ENCODE measurements at regions not wholly inside any gene's neighbourhood (a gene's known extent, or its start where the extent isn't known, plus 50 kb on each side); places are given as distances from the start of the nearest gene placed in this dataset.

GRCh38 chr1:60145771-60146170 lies 72.2 kb upstream of the C1orf87 start:
- no peak for DNase-seq

GRCh38 chr1:60141743-60142142 lies 68.2 kb upstream of the C1orf87 start:
- DNase-seq, result no peak

- no peak for DNase-seq
Measured at GRCh38 chr1:60141276-60141675, 67.7 kb upstream of the C1orf87 start.

GRCh38 chr1:60137406-60137805 lies 63.8 kb upstream of the C1orf87 start:
- DNase-seq, result no peak

DNA sequence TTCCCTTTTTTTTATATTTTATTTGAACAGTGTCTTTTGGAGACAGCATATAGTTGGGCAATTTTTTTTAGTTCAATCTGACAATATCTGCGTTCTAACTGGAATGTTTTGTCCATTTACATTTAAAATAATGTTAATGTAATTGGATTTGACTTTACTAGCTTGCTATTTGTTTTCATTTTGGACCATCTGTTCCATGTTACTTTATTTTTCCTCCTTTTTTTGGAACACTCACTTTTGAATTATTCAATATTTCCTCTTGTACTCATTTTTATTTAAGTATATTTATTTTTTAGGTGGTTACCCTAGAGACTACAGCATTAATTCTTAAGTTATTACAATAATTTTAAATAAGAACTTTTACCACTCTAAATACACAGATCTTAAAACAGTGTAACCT lies 62.8 kb upstream of the C1orf87 start:
- no peak for DNase-seq

- DNase-seq, result no peak
Measured at GRCh38 chr1:60134716-60135115, 61.1 kb upstream of the C1orf87 start.

- DNase-seq, result no peak
Measured at GRCh38 chr1:60133848-60134247, 60.3 kb upstream of the C1orf87 start.

- DNase-seq, result no peak
Measured at GRCh38 chr1:60133000-60133673, 59.6 kb upstream of the C1orf87 start.

DNA sequence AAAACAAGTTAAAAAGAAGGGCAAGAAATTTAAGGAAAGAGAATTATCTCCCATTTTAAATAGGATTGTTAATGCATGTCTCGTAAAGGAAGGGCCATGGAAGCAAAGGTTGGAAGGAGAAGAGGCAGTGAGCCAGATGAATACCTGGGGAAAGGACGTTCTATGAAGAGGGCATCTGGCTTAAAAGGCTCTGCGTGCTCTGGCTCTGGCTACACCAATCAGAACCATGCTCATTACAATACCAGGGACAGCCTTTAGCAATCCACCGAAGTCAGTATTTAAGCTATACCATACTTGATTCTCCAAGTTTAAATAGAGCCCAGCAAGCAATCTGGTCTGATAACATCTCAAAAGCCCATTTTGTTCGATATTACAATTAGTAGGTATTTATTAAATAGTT lies 58.5 kb upstream of the C1orf87 start:
- DNase-seq, result no peak

GRCh38 chr1:60130703-60131102 lies 57.1 kb upstream of the C1orf87 start:
- no peak for DNase-seq

GRCh38 chr1:60129911-60130310 lies 56.3 kb upstream of the C1orf87 start:
- DNase-seq, result no peak

DNA sequence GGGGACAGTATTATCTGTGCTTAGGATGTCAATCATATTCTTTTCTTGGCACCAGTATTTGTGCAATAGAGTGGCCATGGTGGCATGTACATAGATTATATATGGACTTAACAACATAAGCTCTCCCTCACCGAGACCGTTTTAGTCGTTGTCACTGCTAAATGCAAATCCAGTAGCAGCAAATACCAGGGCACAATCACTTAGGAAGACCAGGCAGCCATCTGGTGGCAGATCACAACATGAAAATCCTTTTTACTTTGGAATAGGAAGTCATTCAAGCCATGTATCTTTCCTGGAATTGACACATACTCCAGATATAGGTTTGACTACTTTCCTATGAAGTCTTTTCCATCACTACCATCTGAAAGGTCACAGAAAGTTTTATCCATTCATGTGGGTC lies 53.2 kb upstream of the C1orf87 start:
- no peak for DNase-seq

Measured in AML-193 (cell line).